PFSK-1 (cell line): ENCODE measurements at regions not wholly inside any gene's neighbourhood (a gene's known extent, or its start where the extent isn't known, plus 50 kb on each side); places are given as distances from the start of the nearest gene placed in this dataset.

ENCODE experiments used
- FOXP2 ChIP-seq: optimal IDR thresholded peaks from 2 replicates; pipeline ENCODE3; 2011; ENCODE audit warnings: borderline replicate concordance, control low read depth, inconsistent platforms; ENCODE audit not compliant: insufficient read depth; ENCODE audit errors: extremely low read length, extremely low read depth
- POLR2AphosphoS5 ChIP-seq: IDR thresholded peaks from 2 replicates; pipeline ENCODE4 v1.6.1; 2012; ENCODE audit warnings: low read depth, mild to moderate bottlenecking, control low read depth, low read length, moderate library complexity
- SIN3A ChIP-seq: IDR thresholded peaks from 2 replicates; pipeline ENCODE4 v1.6.1; 2012; ENCODE audit warnings: mild to moderate bottlenecking, low read length, moderate library complexity, borderline replicate concordance; ENCODE audit not compliant: insufficient read depth
- TAF1 ChIP-seq: IDR thresholded peaks from 2 replicates; pipeline ENCODE4 v1.6.1; 2012; ENCODE audit warnings: low read length, control low read depth, borderline replicate concordance; ENCODE audit not compliant: insufficient read depth
- TF ChIP-seq, protein P1 (sequence below), 2 experiments: IDR thresholded peaks; 2 replicates each; pipeline versions ENCODE4 v1.6.1 to v1.8.0; 2011 to 2012; ENCODE audit warnings: low read depth in 2 of 2, low read length in 2 of 2, control low read depth in 1 of 2, inconsistent platforms in 1 of 2, mild to moderate bottlenecking in 1 of 2, moderate library complexity in 1 of 2; ENCODE audit not compliant: insufficient read depth in 1 of 2

DNA sequence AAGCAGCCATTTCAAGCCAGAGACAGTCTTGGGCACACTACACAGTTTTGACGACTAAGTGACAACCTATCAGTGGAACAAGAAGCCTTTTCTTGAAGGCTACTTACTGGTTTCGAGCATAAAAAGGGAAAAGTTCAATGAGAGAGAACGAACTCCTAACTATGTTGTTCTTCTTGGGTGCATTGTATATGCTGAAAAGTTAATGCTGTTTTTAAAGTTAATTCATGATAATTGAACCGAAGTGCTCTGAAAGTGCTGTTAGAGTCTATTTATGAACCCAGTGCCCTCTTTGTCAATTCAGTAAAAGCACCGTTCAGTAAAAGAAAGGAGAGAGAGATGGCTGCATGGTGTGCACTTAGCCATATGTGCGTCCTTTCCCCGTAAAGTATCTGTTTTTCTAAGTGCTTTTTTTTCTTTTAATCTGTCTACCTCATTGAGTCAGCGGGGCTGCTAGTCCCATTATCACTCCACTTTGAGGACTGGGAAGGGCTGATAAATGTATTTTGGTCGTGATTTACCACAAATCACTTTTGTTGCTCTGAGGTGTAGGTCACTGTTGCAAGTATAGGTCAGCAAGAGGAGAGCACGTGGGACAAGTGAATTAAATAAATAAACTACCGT lies 380.7 kb upstream of the GOLIM4 start:
- TF ChIP-seq POLR2AphosphoS5 (no peak), SIN3A (no peak), TAF1 (no peak), FOXP2 (no peak)
- TF ChIP-seq, protein P1, sequence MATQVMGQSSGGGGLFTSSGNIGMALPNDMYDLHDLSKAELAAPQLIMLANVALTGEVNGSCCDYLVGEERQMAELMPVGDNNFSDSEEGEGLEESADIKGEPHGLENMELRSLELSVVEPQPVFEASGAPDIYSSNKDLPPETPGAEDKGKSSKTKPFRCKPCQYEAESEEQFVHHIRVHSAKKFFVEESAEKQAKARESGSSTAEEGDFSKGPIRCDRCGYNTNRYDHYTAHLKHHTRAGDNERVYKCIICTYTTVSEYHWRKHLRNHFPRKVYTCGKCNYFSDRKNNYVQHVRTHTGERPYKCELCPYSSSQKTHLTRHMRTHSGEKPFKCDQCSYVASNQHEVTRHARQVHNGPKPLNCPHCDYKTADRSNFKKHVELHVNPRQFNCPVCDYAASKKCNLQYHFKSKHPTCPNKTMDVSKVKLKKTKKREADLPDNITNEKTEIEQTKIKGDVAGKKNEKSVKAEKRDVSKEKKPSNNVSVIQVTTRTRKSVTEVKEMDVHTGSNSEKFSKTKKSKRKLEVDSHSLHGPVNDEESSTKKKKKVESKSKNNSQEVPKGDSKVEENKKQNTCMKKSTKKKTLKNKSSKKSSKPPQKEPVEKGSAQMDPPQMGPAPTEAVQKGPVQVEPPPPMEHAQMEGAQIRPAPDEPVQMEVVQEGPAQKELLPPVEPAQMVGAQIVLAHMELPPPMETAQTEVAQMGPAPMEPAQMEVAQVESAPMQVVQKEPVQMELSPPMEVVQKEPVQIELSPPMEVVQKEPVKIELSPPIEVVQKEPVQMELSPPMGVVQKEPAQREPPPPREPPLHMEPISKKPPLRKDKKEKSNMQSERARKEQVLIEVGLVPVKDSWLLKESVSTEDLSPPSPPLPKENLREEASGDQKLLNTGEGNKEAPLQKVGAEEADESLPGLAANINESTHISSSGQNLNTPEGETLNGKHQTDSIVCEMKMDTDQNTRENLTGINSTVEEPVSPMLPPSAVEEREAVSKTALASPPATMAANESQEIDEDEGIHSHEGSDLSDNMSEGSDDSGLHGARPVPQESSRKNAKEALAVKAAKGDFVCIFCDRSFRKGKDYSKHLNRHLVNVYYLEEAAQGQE (IDR thresholded peaks at IDR 0.05; ENCODE audit: insufficient read depth in 1 of 2, low read depth in 2 of 2, low read length in 2 of 2): no peak

DNA sequence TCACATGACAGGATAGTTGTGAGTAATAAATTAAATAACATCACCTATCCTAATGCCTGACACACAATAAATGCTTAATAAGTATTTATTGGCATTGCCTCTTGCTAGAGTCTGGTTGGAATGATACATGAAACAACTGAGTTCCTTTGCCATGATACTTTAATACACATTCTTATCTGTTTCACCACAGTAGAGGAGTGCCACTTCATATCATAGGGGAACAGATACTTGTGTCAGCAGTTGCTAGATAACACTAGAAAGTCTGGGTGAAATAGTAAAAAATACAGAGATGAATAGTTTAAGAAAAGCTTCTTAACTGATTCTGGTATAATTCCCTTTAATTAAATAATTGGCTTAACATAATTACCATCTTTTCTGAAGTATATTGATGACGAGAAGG lies 380.0 kb upstream of the GOLIM4 start:
- TF ChIP-seq, protein P1 (IDR thresholded peaks at IDR 0.05; ENCODE audit: insufficient read depth in 1 of 2, low read depth in 2 of 2, low read length in 2 of 2): no peak
- TF ChIP-seq FOXP2 (no peak), TAF1 (no peak), SIN3A (no peak), POLR2AphosphoS5 (no peak)

DNA sequence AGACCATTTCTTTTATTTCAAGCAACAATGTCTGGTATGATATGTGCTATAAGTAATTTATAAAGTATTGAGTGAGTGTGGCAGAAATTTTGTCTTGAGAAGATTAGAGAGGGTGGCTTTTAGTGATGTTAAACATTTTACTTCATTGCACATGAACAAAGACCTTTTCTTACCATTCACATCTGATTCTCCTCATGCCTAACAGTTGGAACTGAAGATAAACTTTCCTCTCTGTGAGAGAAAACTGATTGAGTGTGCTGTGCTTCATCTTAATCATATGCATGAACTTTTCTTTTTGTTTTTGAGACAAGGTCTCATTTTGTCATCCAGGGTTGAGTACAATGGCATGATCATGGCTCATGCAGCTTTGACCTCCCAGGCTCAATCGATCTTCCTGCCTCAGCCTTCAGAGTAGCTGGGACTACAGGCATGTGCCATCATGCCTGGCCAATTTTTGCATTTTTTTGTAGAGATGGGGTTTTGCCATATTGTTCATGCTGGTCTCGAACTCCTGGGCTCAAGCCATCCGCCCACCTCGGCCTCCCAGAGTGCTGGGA lies 377.7 kb upstream of the GOLIM4 start:
- TF ChIP-seq, protein P1 (IDR thresholded peaks at IDR 0.05; ENCODE audit: insufficient read depth in 1 of 2, low read depth in 2 of 2, low read length in 2 of 2): no peak
- TF ChIP-seq TAF1 (no peak), FOXP2 (no peak), SIN3A (no peak), POLR2AphosphoS5 (no peak)

DNA sequence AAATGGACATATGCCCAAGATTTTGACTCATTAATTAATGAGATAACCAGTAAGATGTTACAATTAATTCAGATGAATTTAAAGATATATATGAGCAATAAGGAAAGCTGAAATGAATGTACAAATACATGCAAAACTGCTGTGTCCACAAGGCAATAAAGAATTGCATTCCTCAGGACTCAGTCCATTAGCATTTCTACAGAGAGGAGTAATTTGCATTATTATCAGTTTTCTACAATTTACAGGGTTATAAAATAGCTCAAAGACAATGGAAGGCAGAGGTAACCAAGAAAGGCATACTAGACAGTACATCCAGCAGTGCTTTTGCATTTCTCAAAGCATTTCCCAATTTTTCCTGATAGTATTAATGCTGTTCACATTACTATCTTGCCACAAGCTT lies 377.1 kb upstream of the GOLIM4 start:
- no peak for TF ChIP-seq SIN3A
- TF ChIP-seq TAF1: no peak
- no peak for TF ChIP-seq FOXP2
- no peak for TF ChIP-seq POLR2AphosphoS5
- TF ChIP-seq, protein P1 (IDR thresholded peaks at IDR 0.05; ENCODE audit: insufficient read depth in 1 of 2, low read depth in 2 of 2, low read length in 2 of 2): no peak

DNA sequence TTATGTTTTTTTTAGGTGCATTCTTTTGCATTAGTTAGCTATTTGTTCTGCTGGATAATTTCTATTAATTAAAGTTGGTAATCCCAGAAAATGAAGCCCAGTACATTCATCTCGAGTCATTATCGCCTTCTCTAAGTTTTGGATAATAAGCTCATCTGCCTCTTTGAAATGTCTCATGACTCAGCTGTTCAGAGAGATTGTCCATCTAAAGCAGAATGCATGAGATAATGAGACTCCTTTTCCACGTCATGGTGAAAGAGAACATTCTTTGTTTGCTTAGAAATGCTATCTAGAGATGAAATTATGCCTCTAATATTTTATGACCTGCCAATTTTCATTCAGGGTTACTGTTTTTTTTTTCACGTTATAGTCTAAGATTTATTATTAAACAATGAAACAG lies 374.7 kb upstream of the GOLIM4 start:
- TF ChIP-seq FOXP2 (no peak), POLR2AphosphoS5 (no peak), TAF1 (no peak), SIN3A (no peak)
- TF ChIP-seq, protein P1 (IDR thresholded peaks at IDR 0.05; ENCODE audit: insufficient read depth in 1 of 2, low read depth in 2 of 2, low read length in 2 of 2): no peak
